ENCODE measurements at regions not wholly inside any gene's neighbourhood (a gene's known extent, or its start where the extent isn't known, plus 50 kb on each side); places are given as distances from the start of the nearest gene placed in this dataset.
"Not testable (repeated sequence)": the region's sequence is repeated elsewhere in the genome, so short reads cannot be mapped to it uniquely, and the experiment has no call there.

GRCh38 chr20:29687438-29687837 lies 1570.0 kb upstream of the DEFB115 start:
- no peak for DNase-seq (ENCODE audit: low read depth in 2 of 2)

GRCh38 chr20:29689411-29690225 lies 1567.8 kb upstream of the DEFB115 start:
- DNase-seq (ENCODE audit: low read depth in 2 of 2): peak in 1 of 2 donors; percentile 27

GRCh38 chr20:29690274-29690673 lies 1567.2 kb upstream of the DEFB115 start:
- DNase-seq (ENCODE audit: low read depth in 2 of 2): no peak

GRCh38 chr20:29740601-29740950 lies 1516.9 kb upstream of the DEFB115 start:
- no peak for DNase-seq (ENCODE audit: low read depth in 2 of 2)

- no peak for DNase-seq (ENCODE audit: low read depth in 2 of 2)
These were observed 1516.4 kb upstream of the DEFB115 start for GRCh38 chr20:29740951-29741593.

- no peak for DNase-seq (ENCODE audit: low read depth in 2 of 2)
These were observed 1515.9 kb upstream of the DEFB115 start for GRCh38 chr20:29741594-29741893.

- no peak for DNase-seq (ENCODE audit: low read depth in 2 of 2)
These were observed 1515.4 kb upstream of the DEFB115 start for GRCh38 chr20:29741894-29742698.

GRCh38 chr20:29742699-29743100 lies 1514.8 kb upstream of the DEFB115 start:
- DNase-seq (ENCODE audit: low read depth in 2 of 2): no peak

GRCh38 chr20:29743101-29743931 lies 1514.1 kb upstream of the DEFB115 start:
- DNase-seq (ENCODE audit: low read depth in 2 of 2): no peak

- no peak for DNase-seq (ENCODE audit: low read depth in 2 of 2)
These were observed 1513.4 kb upstream of the DEFB115 start for GRCh38 chr20:29744071-29744470.

GRCh38 chr20:29745534-29746245 lies 1511.8 kb upstream of the DEFB115 start:
- DNase-seq (ENCODE audit: low read depth in 2 of 2): not testable (repeated sequence)

GRCh38 chr20:29750268-29750899 lies 1507.1 kb upstream of the DEFB115 start:
- no peak for DNase-seq (ENCODE audit: low read depth in 2 of 2)

- peak in 1 of 2 donors; percentile 25 for DNase-seq (ENCODE audit: low read depth in 2 of 2)
These were observed 1504.6 kb upstream of the DEFB115 start for GRCh38 chr20:29752644-29753425.

GRCh38 chr20:29753426-29753746 lies 1504.1 kb upstream of the DEFB115 start:
- DNase-seq (ENCODE audit: low read depth in 2 of 2): peak in 1 of 2 donors; percentile 19

- DNase-seq (ENCODE audit: low read depth in 2 of 2): not testable (repeated sequence)
These were observed 1503.6 kb upstream of the DEFB115 start for GRCh38 chr20:29753879-29754278.

- DNase-seq (ENCODE audit: low read depth in 2 of 2): not testable (repeated sequence)
These were observed 1501.5 kb upstream of the DEFB115 start for GRCh38 chr20:29755854-29756498.

GRCh38 chr20:29756664-29757063 lies 1500.8 kb upstream of the DEFB115 start:
- DNase-seq (ENCODE audit: low read depth in 2 of 2): no peak

- DNase-seq (ENCODE audit: low read depth in 2 of 2): not testable (repeated sequence)
These were observed 1495.7 kb upstream of the DEFB115 start for GRCh38 chr20:29761621-29762385.

- no peak for DNase-seq (ENCODE audit: low read depth in 2 of 2)
These were observed 1494.8 kb upstream of the DEFB115 start for GRCh38 chr20:29762620-29763019.

Measured in stimulated activated CD8-positive, alpha-beta memory T cell treated with anti-CD3 and anti-CD28 coated beads, Interleukin-2, amount 100 ng/mL, for 48 hours (primary cell).